Esophagus muscularis mucosa (tissue), 4 donors: ENCODE measurements at regions not wholly inside any gene's neighbourhood (a gene's known extent, or its start where the extent isn't known, plus 50 kb on each side); places are given as distances from the start of the nearest gene placed in this dataset.

ENCODE experiments used
- DNase-seq: peaks from one replicate; pipeline ENCODE4 v3.0.0-alpha.2; 2017; ENCODE audit errors: extremely low spot score
- H3K27ac ChIP-seq, 4 donors: fragments of 200-600 bp; sonication (generic); replicated peaks in 1 of 4; 1 replicate in 3 of 4; 2 replicates in 1 of 4; pipeline ENCODE4 v1.5.1; 2016 to 2019; ENCODE audit warnings: mild to moderate bottlenecking in 1 of 4
- H3K27me3 ChIP-seq, 4 donors: fragments of 200-600 bp; sonication (generic); one replicate each; pipeline versions ENCODE4 v1.5.1 to v1.6.0; 2016 to 2019
- H3K36me3 ChIP-seq, 4 donors: fragments of 200-600 bp; sonication (generic); one replicate each; pipeline ENCODE4 v1.5.1; 2016 to 2019
- H3K4me1 ChIP-seq, 4 donors: fragments of 200-600 bp; sonication (generic); one replicate each; pipeline ENCODE4 v1.5.1; 2016 to 2019
- H3K4me3 ChIP-seq, 4 donors: fragments of 200-600 bp; sonication (generic); 1 replicate in 2 of 4; 2 replicates in 2 of 4; pipeline ENCODE4 v1.5.1; 2016 to 2019; ENCODE audit warnings: mild to moderate bottlenecking in 4 of 4, moderate library complexity in 1 of 4
- H3K9me3 ChIP-seq, 4 donors: fragments of 200-600 bp; sonication (generic); 1 replicate in 3 of 4; 2 replicates in 1 of 4; pipeline ENCODE4 v1.5.1; 2016 to 2019
- CTCF ChIP-seq, 3 experiments: fragments of 200-600 bp in 2 of 3; fragments of 450-650 bp in 1 of 3; sonication (generic) in 2 of 3; IDR thresholded peaks; one replicate each; pipeline ENCODE4 v1.5.1; 2017 to 2019; ENCODE audit warnings: antibody characterized with exemption in 3 of 3, mild to moderate bottlenecking in 2 of 3, moderate library complexity in 1 of 3
- EP300 ChIP-seq: sonication (generic); formaldehyde crosslinking; IDR thresholded peaks from one replicate; pipeline ENCODE4 v1.6.1; 2017; ENCODE audit warnings: antibody characterized with exemption
- POLR2A ChIP-seq: fragments of 450-650 bp; IDR thresholded peaks from one replicate; pipeline ENCODE4 v1.6.1; 2017; ENCODE audit warnings: antibody characterized with exemption, moderate library complexity, mild to moderate bottlenecking, low read depth
- POLR2AphosphoS5 ChIP-seq, 2 donors: sonication (generic); formaldehyde crosslinking; IDR thresholded peaks; one replicate each; pipeline ENCODE4 v1.6.1; 2017; ENCODE audit warnings: antibody characterized with exemption in 2 of 2
- WGBS: methylation state at CpG from one replicate; pipeline ENCODE4 v1.1.5; 2018; 5-methylcytosine and 5-hydroxymethylcytosine counted together
- intact Hi-C: fragments of 100-400 bp; cut with DNase I; formaldehyde crosslinking; loops from one replicate; pipeline ENCODE4 v1.15.1; 2023

DNA sequence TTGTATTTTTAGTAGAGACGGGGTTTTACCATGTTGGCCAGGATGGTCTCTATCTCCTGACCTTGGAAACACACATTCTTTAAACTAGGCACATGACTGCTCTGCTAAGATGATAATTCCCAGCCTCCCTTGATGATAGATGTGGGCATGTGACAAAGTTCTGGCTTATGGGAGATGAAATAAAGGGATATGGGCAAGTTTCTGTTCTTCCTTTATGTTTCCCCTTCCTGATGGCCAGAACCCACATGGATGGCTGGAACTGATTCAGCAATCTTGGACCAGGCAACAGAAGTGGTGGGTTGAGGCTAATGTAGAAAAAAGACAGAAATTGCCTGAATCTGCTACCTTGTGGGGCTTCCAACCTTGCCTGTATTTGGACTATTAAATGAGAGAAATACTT lies 60.7 kb upstream of the NRP1 start:
- H3K27ac ChIP-seq, result no peak overlapping the region
- H3K4me1 ChIP-seq, result no peaks in the 10 kb centered on the region
- H3K27me3 ChIP-seq, result no peaks in the 10 kb centered on the region
- intact Hi-C loops, result no loop called here
- peaks cover 0 to 14% (median 5%) of the 10 kb centered on the region in 4 donors for H3K9me3 ChIP-seq
- no peaks in the 10 kb centered on the region for H3K36me3 ChIP-seq
- DNase-seq, result no peak
- WGBS, result 100% methylated on average over 1 of the region's 1 CpG
- TF ChIP-seq CTCF (IDR thresholded peaks at IDR 0.05), result no peak
- TF ChIP-seq POLR2A, result no peak
- no peak for TF ChIP-seq POLR2AphosphoS5 (IDR thresholded peaks at IDR 0.05)
- TF ChIP-seq EP300, result no peak
- no peak overlapping the region for H3K4me3 ChIP-seq

DNA sequence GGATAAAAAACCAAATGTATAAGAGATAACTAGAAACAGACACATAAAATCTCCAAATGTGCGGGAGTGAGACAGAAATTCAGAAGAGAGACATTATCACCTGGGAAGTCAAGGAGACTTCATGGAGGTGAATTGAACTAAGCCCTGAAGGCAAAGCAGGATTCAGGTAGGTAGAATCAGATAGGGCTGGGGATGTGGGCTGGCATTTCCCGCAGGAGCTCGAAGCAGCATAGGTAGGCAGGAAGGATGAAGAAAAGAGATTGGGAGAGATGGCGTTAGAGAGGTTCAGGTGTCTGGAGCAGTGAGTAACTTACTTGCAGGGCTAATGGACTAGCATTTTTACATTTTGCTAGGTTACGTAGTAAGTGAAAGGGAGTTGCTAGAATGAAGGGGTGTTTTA lies 58.2 kb upstream of the NRP1 start:
- H3K36me3 ChIP-seq, result no peaks in the 10 kb centered on the region
- no peaks in the 10 kb centered on the region for H3K4me1 ChIP-seq
- H3K27me3 ChIP-seq, result no peaks in the 10 kb centered on the region
- peaks cover 0 to 14% (median 5%) of the 10 kb centered on the region in 4 donors for H3K9me3 ChIP-seq
- TF ChIP-seq EP300 (no peak), CTCF (IDR thresholded peaks at IDR 0.05) (no peak), POLR2AphosphoS5 (IDR thresholded peaks at IDR 0.05) (no peak), POLR2A (no peak)
- WGBS, result 95% methylated on average over 5 of the region's 5 CpGs
- H3K27ac ChIP-seq, result no peak overlapping the region
- H3K4me3 ChIP-seq, result no peak overlapping the region
- DNase-seq, result no peak
- intact Hi-C loops, result no loop called here

- Histone ChIP-seq H3K4me1 (no peaks in the 10 kb centered on the region), H3K9me3 (peaks cover 0 to 7% (median 1%) of the 10 kb centered on the region in 4 donors), H3K36me3 (no peaks in the 10 kb centered on the region), H3K27ac (no peak overlapping the region), H3K4me3 (no peak overlapping the region), H3K27me3 (no peaks in the 10 kb centered on the region)
- 87% methylated on average over 8 of the region's 8 CpGs for WGBS
- DNase-seq, result no peak
- no peak for TF ChIP-seq POLR2A
- no peak for TF ChIP-seq EP300
- no peak for TF ChIP-seq POLR2AphosphoS5 (IDR thresholded peaks at IDR 0.05)
- TF ChIP-seq CTCF (IDR thresholded peaks at IDR 0.05), result no peak
- intact Hi-C loops, result no loop called here
Measured at GRCh38 chr10:33391611-33392465, 57.4 kb upstream of the NRP1 start.

DNA sequence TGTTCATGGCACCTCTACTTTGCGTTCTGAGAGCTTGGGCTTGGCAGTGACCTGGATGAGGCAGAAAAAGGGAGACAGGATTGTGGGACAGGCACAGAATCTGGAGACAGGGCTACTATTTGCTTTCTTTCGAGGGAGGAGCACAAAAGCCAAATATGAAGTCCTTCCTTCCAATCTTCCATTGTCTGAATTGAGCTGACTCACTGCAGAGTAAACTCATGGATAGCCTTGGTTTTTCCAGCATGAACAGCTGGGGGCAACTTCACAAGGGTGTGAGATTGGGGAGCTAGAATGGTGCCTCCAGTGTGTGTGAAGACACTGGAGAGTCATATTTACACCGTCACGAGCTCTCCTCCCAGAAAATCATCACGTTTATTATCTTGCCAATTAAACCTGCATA lies 55.6 kb upstream of the NRP1 start:
- WGBS, result 97% methylated on average over 5 of the region's 5 CpGs
- no peaks in the 10 kb centered on the region for H3K27me3 ChIP-seq
- no peak overlapping the region for H3K27ac ChIP-seq
- H3K36me3 ChIP-seq, result no peaks in the 10 kb centered on the region
- H3K4me3 ChIP-seq, result no peak overlapping the region
- TF ChIP-seq CTCF (IDR thresholded peaks at IDR 0.05) (no peak), POLR2A (no peak), EP300 (no peak), POLR2AphosphoS5 (IDR thresholded peaks at IDR 0.05) (no peak)
- H3K4me1 ChIP-seq, result no peaks in the 10 kb centered on the region
- H3K9me3 ChIP-seq, result no peaks in the 10 kb centered on the region
- DNase-seq, result no peak
- intact Hi-C loops, result no loop called here
